Mucosa of gallbladder (tissue), 1 donor: ENCODE measurements at regions not wholly inside any gene's neighbourhood (a gene's known extent, or its start where the extent isn't known, plus 50 kb on each side); places are given as distances from the start of the nearest gene placed in this dataset.

ENCODE experiments used
- DNase-seq: peaks from one replicate; pipeline ENCODE4 v3.0.0-alpha.2; 2020; ENCODE audit warnings: low spot score
- donor health status: DM: no; HTN: no; CAD: no.

- no peak for DNase-seq
Observed at GRCh38 chr10:106183041-106183440, 981.5 kb downstream of the SORCS1 start.

- peak; percentile 16 for DNase-seq
Observed at GRCh38 chr10:106182542-106182941, 982.0 kb downstream of the SORCS1 start.

- no peak for DNase-seq
Observed at GRCh38 chr10:106181501-106181900, 983.0 kb downstream of the SORCS1 start.

GRCh38 chr10:106179430-106179829 is 985.1 kb downstream of the SORCS1 start:
- no peak for DNase-seq

GRCh38 chr10:106175760-106176377 is 988.6 kb downstream of the SORCS1 start:
- DNase-seq: no peak

GRCh38 chr10:106173838-106174237 is 990.7 kb downstream of the SORCS1 start:
- no peak for DNase-seq

- DNase-seq: no peak
Observed at GRCh38 chr10:106169241-106169640, 995.3 kb downstream of the SORCS1 start.

- no peak for DNase-seq
Observed at GRCh38 chr10:106167946-106168345, 996.6 kb downstream of the SORCS1 start.

GRCh38 chr10:106158241-106158640 is 1006.3 kb downstream of the SORCS1 start:
- no peak for DNase-seq

GRCh38 chr10:106147021-106147420 is 1017.5 kb downstream of the SORCS1 start:
- DNase-seq: no peak

- DNase-seq: no peak
Observed at GRCh38 chr10:106139915-106140314, 1024.6 kb downstream of the SORCS1 start.

- no peak for DNase-seq
Observed at GRCh38 chr10:106136175-106136574, 1028.3 kb downstream of the SORCS1 start.

GRCh38 chr10:106134326-106135000 is 1030.0 kb downstream of the SORCS1 start:
- no peak for DNase-seq

GRCh38 chr10:106133451-106133850 is 1031.1 kb downstream of the SORCS1 start:
- no peak for DNase-seq

GRCh38 chr10:106132956-106133355 is 1031.5 kb downstream of the SORCS1 start:
- no peak for DNase-seq

- no peak for DNase-seq
Observed at GRCh38 chr10:106114656-106115186, 1049.8 kb downstream of the SORCS1 start.

- no peak for DNase-seq
Observed at GRCh38 chr10:106111246-106111645, 1053.3 kb downstream of the SORCS1 start.

- no peak for DNase-seq
Observed at GRCh38 chr10:106107706-106108105, 1056.8 kb downstream of the SORCS1 start.

GRCh38 chr10:106106114-106106513 is 1058.4 kb downstream of the SORCS1 start:
- no peak for DNase-seq

GRCh38 chr10:106089855-106090254 is 1074.7 kb downstream of the SORCS1 start:
- no peak for DNase-seq

- DNase-seq: no peak
Observed at GRCh38 chr10:106086391-106086790, 1078.1 kb downstream of the SORCS1 start.

GRCh38 chr10:106083572-106083971 is 1080.9 kb downstream of the SORCS1 start:
- no peak for DNase-seq

- no peak for DNase-seq
Observed at GRCh38 chr10:106082865-106083264, 1081.6 kb downstream of the SORCS1 start.
